ENCODE measurements at regions not wholly inside any gene's neighbourhood (a gene's known extent, or its start where the extent isn't known, plus 50 kb on each side); places are given as distances from the start of the nearest gene placed in this dataset.

DNA sequence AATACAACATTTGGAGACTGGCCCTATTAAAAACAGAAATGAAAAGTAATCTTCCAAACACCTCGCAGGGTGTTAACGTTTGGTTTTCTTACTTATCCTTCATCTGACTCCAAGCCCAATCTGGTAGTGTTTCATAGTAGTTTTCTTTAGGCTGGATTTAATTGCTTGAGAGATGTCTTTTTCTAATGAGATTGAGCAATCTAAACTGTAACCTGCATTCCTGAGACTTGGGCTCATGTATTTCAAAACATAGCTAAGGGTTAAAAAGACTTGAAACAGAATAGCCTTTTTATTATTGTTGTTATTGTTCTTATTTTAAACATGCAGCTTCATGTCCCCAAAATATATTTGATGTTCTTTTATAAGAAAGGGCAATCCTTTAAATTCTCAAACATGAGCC is 278.9 kb downstream of the TGFB2 start:
- Histone ChIP-seq H3K4me2 (ENCODE audit: insufficient read depth, low read length) (no peak overlapping the region), H3K9me3 (replicated peaks; ENCODE audit: control insufficient read depth, insufficient read depth, low read depth, low read length) (no peaks in the 10 kb centered on the region), H3K79me2 (ENCODE audit: control insufficient read depth, insufficient read depth, low read length) (no peaks in the 10 kb centered on the region), H2AFZ (ENCODE audit: low read depth, low read length) (no peak overlapping the region), H3K4me3 (no peak overlapping the region), H4K20me1 (replicated peaks; ENCODE audit: control insufficient read depth, insufficient read depth, low read length) (no peaks in the 10 kb centered on the region), H3K36me3 (ENCODE audit: control insufficient read depth, insufficient read depth, low read length) (no peaks in the 10 kb centered on the region), H3K9me1 (ENCODE audit: control insufficient read depth, insufficient read depth, low read length) (no peaks in the 10 kb centered on the region), H3K27ac (ENCODE audit: extremely low read depth, low read depth, low read length) (no peak overlapping the region), H3K9ac (ENCODE audit: insufficient read depth in 1 of 2, low read depth in 2 of 2, low read length in 2 of 2) (no peak overlapping the region), H3K27me3 (ENCODE audit: control insufficient read depth in 2 of 2, insufficient read depth in 2 of 2, low read length in 2 of 2) (no peaks in the 10 kb centered on the region), H3K4me1 (replicated peaks in 1 of 2; ENCODE audit: control insufficient read depth in 2 of 2, insufficient read depth in 2 of 2, low read length in 2 of 2) (no peaks in the 10 kb centered on the region)
- in situ Hi-C loops (cut with MboI): no loop called here
- TF ChIP-seq, protein P1, sequence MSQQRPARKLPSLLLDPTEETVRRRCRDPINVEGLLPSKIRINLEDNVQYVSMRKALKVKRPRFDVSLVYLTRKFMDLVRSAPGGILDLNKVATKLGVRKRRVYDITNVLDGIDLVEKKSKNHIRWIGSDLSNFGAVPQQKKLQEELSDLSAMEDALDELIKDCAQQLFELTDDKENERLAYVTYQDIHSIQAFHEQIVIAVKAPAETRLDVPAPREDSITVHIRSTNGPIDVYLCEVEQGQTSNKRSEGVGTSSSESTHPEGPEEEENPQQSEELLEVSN (IDR thresholded peaks at IDR 0.05; ENCODE audit: borderline replicate concordance in 1 of 2, extremely low read depth in 1 of 2, insufficient read depth in 1 of 2, insufficient read length in 1 of 2, low read depth in 1 of 2, low read length in 1 of 2, poor library complexity in 1 of 2, severe bottlenecking in 1 of 2): no peak
- TF ChIP-seq ELF2 (CRISPR knock-in tag; IDR thresholded peaks at IDR 0.05) (no peak), ZNF3 (CRISPR knock-in tag; IDR thresholded peaks at IDR 0.05) (no peak), ZNF174 (CRISPR knock-in tag; IDR thresholded peaks at IDR 0.05) (no peak), TFAM (CRISPR knock-in tag; conservative IDR thresholded peaks at IDR 0.05) (no peak), MEF2D (tag; conservative IDR thresholded peaks at IDR 0.05; ENCODE audit: low read depth) (no peak), STAT5A (IDR thresholded peaks at IDR 0.05; ENCODE audit: borderline replicate concordance, low read length) (no peak), TFE3 (CRISPR knock-in tag; IDR thresholded peaks at IDR 0.05) (no peak), NFE2L1 (tag; IDR thresholded peaks at IDR 0.05; ENCODE audit: borderline replicate concordance, low read depth) (no peak), POLR3G (IDR thresholded peaks at IDR 0.05; ENCODE audit: extremely low read depth, insufficient read length, insufficient replicate concordance) (no peak), DACH1 (IDR thresholded peaks at IDR 0.05; ENCODE audit: partially characterized antibody) (no peak), USF2 (CRISPR knock-in tag; IDR thresholded peaks at IDR 0.05) (no peak), MEF2A (IDR thresholded peaks at IDR 0.05; ENCODE audit: control insufficient read depth, low read depth, low read length) (no peak), CHD1 (IDR thresholded peaks at IDR 0.05; ENCODE audit: low read length) (no peak), TRIM24 (IDR thresholded peaks at IDR 0.05) (no peak)
- BruUV-seq (replicated peaks): no TSS peak
- no peak for DNase-seq (ENCODE audit: extremely low read depth in 1 of 4, low spot score in 3 of 4)
- no peak for FAIRE-seq
- no peak for ATAC-seq
- 2% methylated on average over 2 of the region's 2 CpGs for WGBS (ENCODE audit: insufficient coverage, low coverage, missing lambda C conversion rate)
- ChIA-PET POLR2A (interaction anchor here (0.6 kb wide), 1 partner anchor 16 kb away, joined by 3 read pairs; no protein-coding TSS in a partner anchor), CTCF (ENCODE audit: low intra/inter-chr PET ratio) (no interaction called here)
- intact Hi-C loops (cut with micrococcal nuclease): no loop called here
